Caco-2 (cell line): ENCODE measurements at regions not wholly inside any gene's neighbourhood (a gene's known extent, or its start where the extent isn't known, plus 50 kb on each side); places are given as distances from the start of the nearest gene placed in this dataset.

Experiments used
- BruUV-seq: library from RNA; stranded (reverse); fragments of 400-500 nt; replicated peaks from 2 replicates; lab custom pipeline; 2021; lab: Mats Ljungman, UMichigan
- CTCF ChIA-PET: fragments of 300-600 bp; sonication (Branson Sonifier 250); formaldehyde crosslinking; loops from one replicate; lab custom pipeline; 2022; ENCODE audit warnings: antibody characterized with exemption; lab: Charles Lee
- POLR2A ChIA-PET: fragments of 300-600 bp; sonication (Branson Sonifier 250); formaldehyde crosslinking; loops from one replicate; lab custom pipeline; 2022; ENCODE audit warnings: antibody characterized with exemption; lab: Charles Lee
- DNase-seq, 2 experiments: peaks; one replicate each; pipeline versions ENCODE4 v3.0.0 to v3.0.0-alpha.2; 2020 to 2022
- H3K27me3 ChIP-seq: replicated peaks from 2 replicates; pipeline ENCODE4 v1.6.0; 2011; ENCODE audit warnings: low read length; ENCODE audit not compliant: control insufficient read depth, insufficient read depth
- H3K36me3 ChIP-seq: 2 replicates; pipeline ENCODE4 v1.5.1; 2011; ENCODE audit warnings: low read length; ENCODE audit not compliant: control insufficient read depth, insufficient read depth
- H3K4me1 ChIP-seq: fragments of 250-450 bp; sonication (Bioruptor Pico); 2 replicates; pipeline ENCODE4 v1.5.1; 2020; ENCODE audit warnings: mild to moderate bottlenecking
- H3K4me3 ChIP-seq: 2 replicates; pipeline ENCODE4 v1.5.1; 2011; ENCODE audit warnings: low read depth, mild to moderate bottlenecking, control low read depth, low read length
- H3K9me3 ChIP-seq: fragments of 250-450 bp; sonication (Bioruptor Pico); 2 replicates; pipeline ENCODE4 v1.5.1; 2020; ENCODE audit warnings: mild to moderate bottlenecking, moderate library complexity
- H3K27ac Mint-ChIP-seq: one replicate; pipeline ENCODE4 v1.8.0; 2022; ENCODE audit warnings: mixed read lengths; ENCODE audit not compliant: unreplicated experiment
- H3K27me3 Mint-ChIP-seq: one replicate; pipeline ENCODE4 v1.8.0; 2022; ENCODE audit warnings: mixed read lengths; ENCODE audit not compliant: insufficient read depth, unreplicated experiment
- H3K36me3 Mint-ChIP-seq: one replicate; pipeline ENCODE4 v1.8.0; 2022; ENCODE audit warnings: mild to moderate bottlenecking, mixed read lengths; ENCODE audit not compliant: insufficient read depth, unreplicated experiment
- H3K4me1 Mint-ChIP-seq: one replicate; pipeline ENCODE4 v1.8.0; 2022; ENCODE audit warnings: low read depth, mixed read lengths; ENCODE audit not compliant: unreplicated experiment
- H3K4me3 Mint-ChIP-seq: one replicate; pipeline ENCODE4 v1.8.0; 2022; ENCODE audit warnings: mild to moderate bottlenecking, moderate library complexity, mixed read lengths; ENCODE audit not compliant: unreplicated experiment
- H3K9me3 Mint-ChIP-seq: one replicate; pipeline ENCODE4 v1.8.0; 2022; ENCODE audit warnings: mixed read lengths; ENCODE audit not compliant: unreplicated experiment
- intact Hi-C: fragments of 100-400 bp; cut with micrococcal nuclease; formaldehyde crosslinking; loops from one replicate; pipeline ENCODE4 v1.10.0; 2022; ENCODE audit not compliant: unreplicated experiment
- TF ChIP-seq, protein P1 (sequence below), 2 experiments: fragments of 200-600 bp in 1 of 2; IDR thresholded peaks; 1 replicate in 1 of 2; 2 replicates in 1 of 2; pipeline versions ENCODE4 v1.5.1 to v1.8.0; 2011 to 2022; ENCODE audit warnings: antibody characterized with exemption in 1 of 2, control low read depth in 1 of 2, inconsistent platforms in 1 of 2, low read depth in 1 of 2, low read length in 1 of 2, mild to moderate bottlenecking in 1 of 2, moderate library complexity in 1 of 2; ENCODE audit not compliant: insufficient read depth in 1 of 2, severe bottlenecking in 1 of 2, unreplicated experiment in 1 of 2

DNA sequence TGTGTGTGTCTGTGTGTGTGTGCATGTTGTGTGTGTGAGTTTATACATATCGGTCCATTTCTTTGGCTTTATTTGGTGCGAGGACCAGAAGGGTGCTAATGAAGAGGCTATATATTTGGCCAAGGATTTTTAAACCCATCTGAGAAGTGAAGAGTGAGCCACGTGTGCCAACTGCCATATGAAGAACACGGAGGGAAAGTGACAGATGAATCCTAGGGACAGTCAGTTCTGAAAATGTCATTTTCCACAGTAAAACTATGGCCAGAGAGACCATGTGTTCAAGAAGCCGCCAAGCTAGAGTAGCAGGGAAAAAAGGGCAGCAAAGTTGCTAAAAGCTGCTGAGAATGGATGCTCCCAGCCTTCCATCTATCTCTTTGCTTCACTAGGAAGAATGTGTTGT, 297.3 kb upstream of the LMCD1 start:
- CTCF ChIA-PET = no interaction called here
- Mint-ChIP-seq H3K36me3 (no peaks in the 10 kb centered on the region), H3K4me1 (no peaks in the 10 kb centered on the region), H3K27ac (no peak overlapping the region), H3K27me3 (peaks cover 3% of the 10 kb centered on the region), H3K4me3 (no peak overlapping the region), H3K9me3 (no peaks in the 10 kb centered on the region)
- DNase-seq = no peak
- BruUV-seq = no TSS peak
- Histone ChIP-seq H3K27me3 (no peaks in the 10 kb centered on the region; the same call in 1 of the 2 replicates), H3K9me3 (no peaks in the 10 kb centered on the region), H3K4me1 (no peaks in the 10 kb centered on the region), H3K36me3 (no peaks in the 10 kb centered on the region), H3K4me3 (no peak overlapping the region)
- TF ChIP-seq, protein P1, sequence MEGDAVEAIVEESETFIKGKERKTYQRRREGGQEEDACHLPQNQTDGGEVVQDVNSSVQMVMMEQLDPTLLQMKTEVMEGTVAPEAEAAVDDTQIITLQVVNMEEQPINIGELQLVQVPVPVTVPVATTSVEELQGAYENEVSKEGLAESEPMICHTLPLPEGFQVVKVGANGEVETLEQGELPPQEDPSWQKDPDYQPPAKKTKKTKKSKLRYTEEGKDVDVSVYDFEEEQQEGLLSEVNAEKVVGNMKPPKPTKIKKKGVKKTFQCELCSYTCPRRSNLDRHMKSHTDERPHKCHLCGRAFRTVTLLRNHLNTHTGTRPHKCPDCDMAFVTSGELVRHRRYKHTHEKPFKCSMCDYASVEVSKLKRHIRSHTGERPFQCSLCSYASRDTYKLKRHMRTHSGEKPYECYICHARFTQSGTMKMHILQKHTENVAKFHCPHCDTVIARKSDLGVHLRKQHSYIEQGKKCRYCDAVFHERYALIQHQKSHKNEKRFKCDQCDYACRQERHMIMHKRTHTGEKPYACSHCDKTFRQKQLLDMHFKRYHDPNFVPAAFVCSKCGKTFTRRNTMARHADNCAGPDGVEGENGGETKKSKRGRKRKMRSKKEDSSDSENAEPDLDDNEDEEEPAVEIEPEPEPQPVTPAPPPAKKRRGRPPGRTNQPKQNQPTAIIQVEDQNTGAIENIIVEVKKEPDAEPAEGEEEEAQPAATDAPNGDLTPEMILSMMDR (IDR thresholded peaks at IDR 0.05; ENCODE audit: insufficient read depth in 1 of 2, low read depth in 1 of 2, low read length in 1 of 2, severe bottlenecking in 1 of 2, unreplicated experiment in 1 of 2) = no peak
- intact Hi-C loops = no loop called here
- POLR2A ChIA-PET = no interaction called here

DNA sequence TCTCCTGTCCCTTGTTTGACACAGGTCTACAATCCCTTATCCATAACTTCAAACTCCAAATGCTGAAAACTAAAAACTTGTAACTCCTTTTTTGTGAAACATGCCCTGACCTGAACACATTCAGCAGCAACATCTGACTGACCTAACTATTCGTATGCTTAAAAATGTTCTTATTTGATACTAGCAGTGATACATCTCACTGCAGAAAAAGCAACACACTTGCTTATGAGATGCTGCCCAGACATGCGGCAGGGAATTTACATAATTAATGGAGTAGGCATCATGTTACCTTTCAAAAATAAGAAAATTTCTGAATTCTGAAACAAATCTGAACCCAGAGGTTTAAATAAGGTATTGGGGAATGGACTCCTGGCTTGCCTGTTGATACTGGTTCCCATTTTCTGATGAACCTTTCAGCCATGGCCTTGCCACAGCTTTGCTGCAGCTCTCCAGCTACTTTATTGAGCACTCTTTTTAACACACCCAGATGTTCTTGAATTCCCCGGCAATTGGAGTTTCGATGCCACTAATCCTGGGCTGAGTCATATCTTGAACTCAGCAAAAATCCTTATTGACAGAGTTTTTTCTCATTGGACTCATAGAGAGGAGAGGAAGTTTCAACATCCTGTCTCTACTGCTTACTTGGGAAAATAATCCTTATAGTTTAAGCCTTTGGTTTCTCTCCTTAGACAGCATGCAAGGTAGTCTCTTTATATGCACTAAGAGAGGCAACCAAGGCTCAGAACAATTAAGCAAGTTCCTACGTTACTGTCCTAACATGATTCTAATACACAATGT, 296.6 kb upstream of the LMCD1 start:
- H3K9me3 Mint-ChIP-seq = no peaks in the 10 kb centered on the region
- H3K27me3 ChIP-seq = no peaks in the 10 kb centered on the region; the same call in 1 of the 2 replicates
- CTCF ChIA-PET = no interaction called here
- intact Hi-C loops = no loop called here
- H3K27me3 Mint-ChIP-seq = peaks cover 3% of the 10 kb centered on the region
- POLR2A ChIA-PET = no interaction called here
- H3K4me3 ChIP-seq = no peak overlapping the region
- H3K36me3 Mint-ChIP-seq = no peaks in the 10 kb centered on the region
- H3K9me3 ChIP-seq = no peaks in the 10 kb centered on the region
- DNase-seq = no peak
- no peak overlapping the region for H3K27ac Mint-ChIP-seq
- TF ChIP-seq, protein P1 (IDR thresholded peaks at IDR 0.05; ENCODE audit: insufficient read depth in 1 of 2, low read depth in 1 of 2, low read length in 1 of 2, severe bottlenecking in 1 of 2, unreplicated experiment in 1 of 2) = no peak
- H3K4me3 Mint-ChIP-seq = no peak overlapping the region
- no TSS peak for BruUV-seq
- H3K36me3 ChIP-seq = no peaks in the 10 kb centered on the region
- no peaks in the 10 kb centered on the region for H3K4me1 ChIP-seq
- no peaks in the 10 kb centered on the region for H3K4me1 Mint-ChIP-seq

- POLR2A ChIA-PET = no interaction called here
- H3K9me3 ChIP-seq = no peaks in the 10 kb centered on the region
- CTCF ChIA-PET = no interaction called here
- BruUV-seq = no TSS peak
- H3K27ac Mint-ChIP-seq = no peak overlapping the region
- H3K4me1 Mint-ChIP-seq = no peaks in the 10 kb centered on the region
- H3K27me3 ChIP-seq = no peaks in the 10 kb centered on the region; the same call in 1 of the 2 replicates
- intact Hi-C loops = no loop called here
- H3K4me3 Mint-ChIP-seq = no peak overlapping the region
- H3K9me3 Mint-ChIP-seq = no peaks in the 10 kb centered on the region
- H3K27me3 Mint-ChIP-seq = peaks cover 3% of the 10 kb centered on the region
- TF ChIP-seq, protein P1 (IDR thresholded peaks at IDR 0.05; ENCODE audit: insufficient read depth in 1 of 2, low read depth in 1 of 2, low read length in 1 of 2, severe bottlenecking in 1 of 2, unreplicated experiment in 1 of 2) = no peak
- no peak for DNase-seq
- H3K4me3 ChIP-seq = no peak overlapping the region
- H3K4me1 ChIP-seq = no peaks in the 10 kb centered on the region
- H3K36me3 Mint-ChIP-seq = no peaks in the 10 kb centered on the region
- H3K36me3 ChIP-seq = no peaks in the 10 kb centered on the region
These were observed 295.7 kb upstream of the LMCD1 start for GRCh38 chr3:8205881-8206280.
